ENCODE measurements at regions not wholly inside any gene's neighbourhood (a gene's known extent, or its start where the extent isn't known, plus 50 kb on each side); places are given as distances from the start of the nearest gene placed in this dataset.

DNA sequence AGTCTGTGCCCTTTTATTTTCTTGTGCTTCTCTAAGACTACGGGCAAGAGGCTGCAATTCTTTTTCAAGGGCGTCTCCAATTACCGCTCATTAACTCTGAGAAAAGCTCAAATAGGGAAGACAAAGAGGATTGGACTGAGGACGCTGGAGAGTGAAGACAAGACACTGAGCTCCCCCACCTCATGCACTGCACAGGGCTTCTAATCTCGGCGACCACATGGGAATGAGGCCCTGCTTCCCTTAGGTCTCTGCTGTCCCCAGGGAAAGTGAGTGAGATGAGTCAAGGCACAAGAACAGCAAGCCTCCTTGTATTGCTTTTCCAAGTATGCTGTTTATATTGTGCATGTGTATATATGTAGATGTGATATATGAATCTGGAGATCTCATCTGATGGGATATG, 392.2 kb upstream of the CFAP20DC start:
- TF ChIP-seq, protein P1, sequence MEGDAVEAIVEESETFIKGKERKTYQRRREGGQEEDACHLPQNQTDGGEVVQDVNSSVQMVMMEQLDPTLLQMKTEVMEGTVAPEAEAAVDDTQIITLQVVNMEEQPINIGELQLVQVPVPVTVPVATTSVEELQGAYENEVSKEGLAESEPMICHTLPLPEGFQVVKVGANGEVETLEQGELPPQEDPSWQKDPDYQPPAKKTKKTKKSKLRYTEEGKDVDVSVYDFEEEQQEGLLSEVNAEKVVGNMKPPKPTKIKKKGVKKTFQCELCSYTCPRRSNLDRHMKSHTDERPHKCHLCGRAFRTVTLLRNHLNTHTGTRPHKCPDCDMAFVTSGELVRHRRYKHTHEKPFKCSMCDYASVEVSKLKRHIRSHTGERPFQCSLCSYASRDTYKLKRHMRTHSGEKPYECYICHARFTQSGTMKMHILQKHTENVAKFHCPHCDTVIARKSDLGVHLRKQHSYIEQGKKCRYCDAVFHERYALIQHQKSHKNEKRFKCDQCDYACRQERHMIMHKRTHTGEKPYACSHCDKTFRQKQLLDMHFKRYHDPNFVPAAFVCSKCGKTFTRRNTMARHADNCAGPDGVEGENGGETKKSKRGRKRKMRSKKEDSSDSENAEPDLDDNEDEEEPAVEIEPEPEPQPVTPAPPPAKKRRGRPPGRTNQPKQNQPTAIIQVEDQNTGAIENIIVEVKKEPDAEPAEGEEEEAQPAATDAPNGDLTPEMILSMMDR (IDR thresholded peaks at IDR 0.05) = no peak
- TF ChIP-seq POLR2A (IDR thresholded peaks at IDR 0.05) = no peak
